SK-N-SH (cell line): ENCODE measurements at regions not wholly inside any gene's neighbourhood (a gene's known extent, or its start where the extent isn't known, plus 50 kb on each side); places are given as distances from the start of the nearest gene placed in this dataset.
A peak's percentile ranks its signal among the peaks of the same experiment; 100 is the strongest.

Experiments
- CTCF ChIA-PET: fragments of 300-600, 350-600 bp; formaldehyde crosslinking; extraction: SDS; loops from one replicate; lab custom pipeline; 2021; lab: Yijun Ruan, JAX
- POLR2A ChIA-PET: fragments of 350-600 bp; sonication (Branson Sonifier 250); formaldehyde crosslinking; extraction: SDS; loops from one replicate; lab custom pipeline; 2020; ENCODE audit warnings: antibody characterized with exemption, inconsistent platforms; lab: Yijun Ruan, JAX
- DNase-seq: peaks from one replicate; pipeline ENCODE4 v3.0.0; 2012
- H2AFZ ChIP-seq: fragments of 200-600 bp; sonication (generic); 2 replicates; pipeline ENCODE4 v1.8.1; 2016; ENCODE audit warnings: antibody characterized with exemption, mild to moderate bottlenecking, low read depth
- H3F3A ChIP-seq: fragments of 200-600 bp; sonication (generic); replicated peaks from 2 replicates; pipeline ENCODE3; 2016; ENCODE audit warnings: antibody characterized with exemption, mild to moderate bottlenecking; ENCODE audit not compliant: insufficient read depth
- H3K27ac ChIP-seq, 2 experiments: fragments of 200-500 bp in 1 of 2; fragments of 200-600 bp in 1 of 2; sonication (Bioruptor generic) in 1 of 2; sonication (generic), shearing (Covaris generic) in 1 of 2; 2 replicates each; pipeline versions ENCODE4 v1.5.1 to v1.6.1; 2014 to 2016; ENCODE audit warnings: low read depth in 2 of 2, inconsistent platforms in 1 of 2, low read length in 1 of 2, mild to moderate bottlenecking in 1 of 2, mixed read lengths in 1 of 2
- H3K27me3 ChIP-seq: fragments of 200-600 bp; sonication (generic), shearing (Covaris generic); 2 replicates; pipeline ENCODE4 v1.6.1; 2016; ENCODE audit warnings: mixed run types; ENCODE audit not compliant: insufficient read depth
- H3K36me3 ChIP-seq, 2 experiments: fragments of 200-500 bp in 1 of 2; fragments of 200-600 bp in 1 of 2; sonication (Bioruptor generic) in 1 of 2; sonication (generic) in 1 of 2; replicated peaks in 1 of 2; 2 replicates each; pipeline versions ENCODE3 to v1.5.1; 2014 to 2016; ENCODE audit warnings: low read length in 1 of 2, mild to moderate bottlenecking in 1 of 2; ENCODE audit not compliant: insufficient read depth in 2 of 2, control insufficient read depth in 1 of 2
- H3K4me1 ChIP-seq, 2 experiments: fragments of 200-500 bp in 1 of 2; fragments of 200-600 bp in 1 of 2; sonication (Bioruptor generic) in 1 of 2; sonication (generic), shearing (Covaris generic) in 1 of 2; 2 replicates each; pipeline versions ENCODE4 v1.5.1 to v1.6.1; 2014 to 2016; ENCODE audit warnings: low read depth in 1 of 2, low read length in 1 of 2, mixed run types in 1 of 2; ENCODE audit not compliant: insufficient read depth in 2 of 2, control insufficient read depth in 1 of 2
- H3K4me2 ChIP-seq: fragments of 200-600 bp; sonication (generic), shearing (Covaris generic); 2 replicates; pipeline ENCODE4 v1.6.1; 2017; ENCODE audit warnings: mixed run types
- H3K4me3 ChIP-seq, 2 experiments: fragments of 200-500 bp in 1 of 2; fragments of 200-600 bp in 1 of 2; sonication (Bioruptor generic) in 1 of 2; sonication (generic), shearing (Covaris generic) in 1 of 2; 2 replicates each; pipeline versions ENCODE4 v1.5.1 to v1.8.1; 2014 to 2016; ENCODE audit warnings: low read depth in 2 of 2, inconsistent platforms in 1 of 2, low read length in 1 of 2, mild to moderate bottlenecking in 1 of 2, mixed read lengths in 1 of 2, moderate library complexity in 1 of 2
- H3K79me2 ChIP-seq: fragments of 200-600 bp; sonication (generic); 2 replicates; pipeline ENCODE4 v1.8.1; 2017; ENCODE audit warnings: mild to moderate bottlenecking; ENCODE audit not compliant: insufficient read depth
- H3K9ac ChIP-seq: fragments of 200-600 bp; sonication (generic); 2 replicates; pipeline ENCODE4 v1.6.1; 2017; ENCODE audit warnings: mixed run types
- H3K9me2 ChIP-seq: fragments of 200-600 bp; sonication (generic); 2 replicates; pipeline ENCODE4 v1.6.1; 2017; ENCODE audit warnings: mixed run types
- H3K9me3 ChIP-seq: fragments of 200-600 bp; sonication (generic); 2 replicates; pipeline ENCODE4 v1.6.1; 2017; ENCODE audit warnings: mixed run types, mild to moderate bottlenecking, moderate library complexity
- H4K20me1 ChIP-seq: fragments of 200-600 bp; sonication (generic); 2 replicates; pipeline ENCODE4 v1.6.1; 2017; ENCODE audit warnings: mild to moderate bottlenecking, mixed run types; ENCODE audit not compliant: insufficient read depth
- CHD2 ChIP-seq: fragments of 150-350 bp; IDR thresholded peaks from 2 replicates; pipeline ENCODE4 v1.6.1; 2018; ENCODE audit warnings: low read length; ENCODE audit not compliant: partially characterized antibody
- ELF1 ChIP-seq: IDR thresholded peaks from 2 replicates; pipeline ENCODE4 v1.4.0; 2012
- EP300 ChIP-seq, 2 experiments: IDR thresholded peaks; 2 replicates each; pipeline versions ENCODE4 v1.4.0 to v1.6.1; 2012; ENCODE audit warnings: borderline replicate concordance in 1 of 2, low read depth in 1 of 2, low read length in 1 of 2
- EZH2phosphoT487 ChIP-seq: fragments of 200-600 bp; sonication (generic); IDR thresholded peaks from 2 replicates; pipeline ENCODE4 v1.6.1; 2017; ENCODE audit warnings: low read depth, mixed run types, mild to moderate bottlenecking, antibody characterized with exemption, moderate library complexity, borderline replicate concordance
- FOXJ3 ChIP-seq: sonication (generic); formaldehyde crosslinking; IDR thresholded peaks from 2 replicates; pipeline ENCODE4 v1.5.1; 2020; ENCODE audit warnings: mild to moderate bottlenecking, missing genetic modification reagents
- GATA2 ChIP-seq: sonication (generic); formaldehyde crosslinking; IDR thresholded peaks from 2 replicates; pipeline ENCODE4 v1.5.0; 2020; ENCODE audit warnings: mild to moderate bottlenecking, missing genetic modification reagents
- NFIC ChIP-seq: IDR thresholded peaks from 2 replicates; pipeline ENCODE4 v1.4.0; 2012; ENCODE audit warnings: borderline replicate concordance
- RAD21 ChIP-seq: IDR thresholded peaks from 2 replicates; pipeline ENCODE4 v1.6.1; 2012; ENCODE audit warnings: mild to moderate bottlenecking, low read length
- RCOR1 ChIP-seq: fragments of 150-350 bp; IDR thresholded peaks from 2 replicates; pipeline ENCODE4 v1.6.1; 2017; ENCODE audit warnings: antibody characterized with exemption, low read length
- RFX5 ChIP-seq: IDR thresholded peaks from 2 replicates; pipeline ENCODE4 v1.6.1; 2012; ENCODE audit warnings: mild to moderate bottlenecking, improper control_type of control experiment, low read length
- SMC3 ChIP-seq: IDR thresholded peaks from 2 replicates; pipeline ENCODE4 v1.6.1; 2012; ENCODE audit warnings: low read depth, low read length, improper control_type of control experiment
- TAF1 ChIP-seq: IDR thresholded peaks from 2 replicates; pipeline ENCODE4 v1.6.1; 2012; ENCODE audit warnings: low read depth, mild to moderate bottlenecking, low read length, moderate library complexity, borderline replicate concordance
- TCF12 ChIP-seq: IDR thresholded peaks from 2 replicates; pipeline ENCODE4 v1.4.0; 2012
- TEAD4 ChIP-seq: IDR thresholded peaks from 2 replicates; pipeline ENCODE4 v1.4.0; 2012; ENCODE audit warnings: mild to moderate bottlenecking, borderline replicate concordance; ENCODE audit not compliant: insufficient read depth
- YY1 ChIP-seq: IDR thresholded peaks from 2 replicates; pipeline ENCODE4 v1.4.0; 2012; ENCODE audit warnings: low read depth, mild to moderate bottlenecking
- WGBS: methylation state at CpG from one replicate; pipeline ENCODE4 v1.1.6; 2017; ENCODE audit warnings: low lambda C conversion rate; 5-methylcytosine and 5-hydroxymethylcytosine counted together
- TF ChIP-seq, protein P1 (sequence below): fragments of 200-600 bp; sonication (generic); IDR thresholded peaks from 2 replicates; pipeline ENCODE4 v1.6.1; 2017; ENCODE audit warnings: antibody characterized with exemption, mild to moderate bottlenecking, moderate library complexity

GRCh38 chr16:9401173-9401572 lies 309.7 kb downstream of the HAPSTR1 start (continued):
- no peak for TF ChIP-seq EZH2phosphoT487
- TF ChIP-seq NFIC: no peak

- DNase-seq: no peak
- POLR2A ChIA-PET: no interaction called here
Measured at GRCh38 chr16:9402293-9402860, 310.9 kb downstream of the HAPSTR1 start.

GRCh38 chr16:9404811-9405210 lies 313.4 kb downstream of the HAPSTR1 start:
- Histone ChIP-seq H3K4me1 (peaks cover 0 to 18% of the 10 kb centered on the region in 2 experiments; a peak in 2 of 4 replicates), H3K4me3 (no peak overlapping the region), H3K36me3 (no peaks in the 10 kb centered on the region), H2AFZ (no peak overlapping the region), H3K9me3 (no peaks in the 10 kb centered on the region), H3K4me2 (no peak overlapping the region), H3F3A (no peaks in the 10 kb centered on the region), H4K20me1 (no peaks in the 10 kb centered on the region), H3K27me3 (no peaks in the 10 kb centered on the region), H3K79me2 (no peaks in the 10 kb centered on the region), H3K9ac (no peak overlapping the region), H3K27ac (no peak overlapping the region), H3K9me2 (no peaks in the 10 kb centered on the region)
- CTCF ChIA-PET: no interaction called here
- DNase-seq: no peak
- POLR2A ChIA-PET: no interaction called here
- WGBS: 67% methylated on average over 6 of the region's 6 CpGs
- no peak for TF ChIP-seq TEAD4
- no peak for TF ChIP-seq TCF12
- no peak for TF ChIP-seq RAD21
- no peak for TF ChIP-seq TAF1
- TF ChIP-seq CHD2: no peak
- no peak for TF ChIP-seq GATA2

More at GRCh38 chr16:9402293-9402860, 310.9 kb downstream of the HAPSTR1 start:
- no peaks in the 10 kb centered on the region for H3K9me2 ChIP-seq
- H3K36me3 ChIP-seq: no peaks in the 10 kb centered on the region
- no peaks in the 10 kb centered on the region for H3K9me3 ChIP-seq
- 6% methylated on average over 4 of the region's 5 CpGs for WGBS
- no peaks in the 10 kb centered on the region for H3F3A ChIP-seq
- no peak overlapping the region for H3K4me3 ChIP-seq
- H2AFZ ChIP-seq: no peak overlapping the region
- H3K79me2 ChIP-seq: no peaks in the 10 kb centered on the region
- no peaks in the 10 kb centered on the region for H4K20me1 ChIP-seq
- H3K27me3 ChIP-seq: no peaks in the 10 kb centered on the region
- CTCF ChIA-PET: no interaction called here
- no peak overlapping the region for H3K9ac ChIP-seq
- H3K27ac ChIP-seq: no peak overlapping the region
- peaks cover 0 to 5% of the 10 kb centered on the region in 2 experiments; a peak in 2 of 4 replicates for H3K4me1 ChIP-seq
- no peak overlapping the region for H3K4me2 ChIP-seq
- TF ChIP-seq FOXJ3 (CRISPR knock-in tag): no peak
- TF ChIP-seq ELF1: no peak

DNA sequence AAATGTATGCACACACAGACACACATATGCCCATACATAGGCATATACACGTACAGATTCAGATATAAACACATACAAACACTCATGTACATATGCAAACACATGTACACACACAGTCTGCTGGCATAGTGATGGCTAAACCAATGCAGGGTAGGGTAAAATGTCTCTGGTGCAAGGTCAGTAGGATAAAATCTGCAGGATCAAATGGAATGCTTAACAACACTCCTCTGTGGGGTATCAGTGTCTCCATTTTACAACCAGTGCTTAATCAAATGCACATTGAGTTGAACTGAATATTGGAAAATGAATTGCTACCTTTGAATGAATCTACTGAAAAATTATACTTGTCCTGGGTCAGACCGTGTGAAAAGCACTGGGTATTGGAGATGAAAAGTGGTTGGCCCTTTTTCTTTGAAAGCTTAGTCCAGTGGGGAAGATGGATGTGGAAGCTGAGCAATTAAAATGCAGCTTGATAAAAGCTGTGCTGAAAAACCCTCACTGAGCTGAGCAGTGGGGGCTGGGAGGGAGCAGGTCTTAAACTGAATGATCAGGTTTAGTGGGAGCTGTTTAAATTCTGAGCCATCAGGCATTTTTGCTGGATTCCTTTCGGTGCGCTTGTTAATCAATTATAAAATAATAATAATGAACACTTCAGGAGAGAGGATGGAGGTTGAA lies 314.7 kb downstream of the HAPSTR1 start:
- DNase-seq: no peak
- H4K20me1 ChIP-seq: no peaks in the 10 kb centered on the region
- 46% methylated on average over 4 of the region's 4 CpGs for WGBS
- TF ChIP-seq YY1 (no peak), RCOR1 (peak; percentile 24; the same call in 1 of the 2 replicates), GATA2 (peak; percentile 24; the same call in 1 of the 2 replicates), CHD2 (no peak), RFX5 (no peak), RAD21 (no peak), EP300 (IDR thresholded peaks at IDR 0.05; ENCODE audit: borderline replicate concordance in 1 of 2, low read depth in 1 of 2, low read length in 1 of 2) (no peak), SMC3 (no peak)
- TF ChIP-seq, protein P1, sequence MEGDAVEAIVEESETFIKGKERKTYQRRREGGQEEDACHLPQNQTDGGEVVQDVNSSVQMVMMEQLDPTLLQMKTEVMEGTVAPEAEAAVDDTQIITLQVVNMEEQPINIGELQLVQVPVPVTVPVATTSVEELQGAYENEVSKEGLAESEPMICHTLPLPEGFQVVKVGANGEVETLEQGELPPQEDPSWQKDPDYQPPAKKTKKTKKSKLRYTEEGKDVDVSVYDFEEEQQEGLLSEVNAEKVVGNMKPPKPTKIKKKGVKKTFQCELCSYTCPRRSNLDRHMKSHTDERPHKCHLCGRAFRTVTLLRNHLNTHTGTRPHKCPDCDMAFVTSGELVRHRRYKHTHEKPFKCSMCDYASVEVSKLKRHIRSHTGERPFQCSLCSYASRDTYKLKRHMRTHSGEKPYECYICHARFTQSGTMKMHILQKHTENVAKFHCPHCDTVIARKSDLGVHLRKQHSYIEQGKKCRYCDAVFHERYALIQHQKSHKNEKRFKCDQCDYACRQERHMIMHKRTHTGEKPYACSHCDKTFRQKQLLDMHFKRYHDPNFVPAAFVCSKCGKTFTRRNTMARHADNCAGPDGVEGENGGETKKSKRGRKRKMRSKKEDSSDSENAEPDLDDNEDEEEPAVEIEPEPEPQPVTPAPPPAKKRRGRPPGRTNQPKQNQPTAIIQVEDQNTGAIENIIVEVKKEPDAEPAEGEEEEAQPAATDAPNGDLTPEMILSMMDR: no peak
- TF ChIP-seq, all 33 proteins: peak for 2
- Histone ChIP-seq H3K9me2 (no peaks in the 10 kb centered on the region), H3K9me3 (no peaks in the 10 kb centered on the region), H3K9ac (no peak overlapping the region), H3K79me2 (no peaks in the 10 kb centered on the region), H3K27ac (no peak overlapping the region), H3K27me3 (no peaks in the 10 kb centered on the region), H3F3A (no peaks in the 10 kb centered on the region), H3K4me2 (no peak overlapping the region), H3K4me1 (peaks cover 0 to 25% of the 10 kb centered on the region in 2 experiments; a peak in 2 of 4 replicates), H2AFZ (no peak overlapping the region), H3K4me3 (no peak overlapping the region), H3K36me3 (no peaks in the 10 kb centered on the region)
- CTCF ChIA-PET: no interaction called here
- POLR2A ChIA-PET: no interaction called here
